Endothelial cell of umbilical vein (primary cell): ENCODE measurements at regions not wholly inside any gene's neighbourhood (a gene's known extent, or its start where the extent isn't known, plus 50 kb on each side); places are given as distances from the start of the nearest gene placed in this dataset.

Experiments
- BruUV-seq: library from RNA; stranded (reverse); fragments of 400-500 nt; replicated peaks from 2 replicates; lab custom pipeline; 2021; lab: Mats Ljungman, UMichigan
- CTCF ChIA-PET: fragments of 300-600, 350-600 bp; sonication (Branson Sonifier 250); formaldehyde crosslinking; loops from one replicate; lab custom pipeline; 2021; ENCODE audit warnings: antibody characterized with exemption, inconsistent platforms; lab: Charles Lee
- POLR2A ChIA-PET: fragments of 300-600, 350-600 bp; sonication (Branson Sonifier 250); formaldehyde crosslinking; loops from one replicate; lab custom pipeline; 2021; ENCODE audit warnings: antibody characterized with exemption, inconsistent platforms; lab: Charles Lee
- DNase-seq: peaks from one replicate; pipeline ENCODE4 v3.0.0-alpha.2; 2011; ENCODE audit warnings: low read depth, low spot score
- FAIRE-seq: peaks from 2 replicates; lab custom pipeline; 2011; peaks lifted over from hg19 to GRCh38; lab: Jason Lieb, UNC
- H2AFZ ChIP-seq: 2 replicates; pipeline ENCODE4 v1.6.0; 2012; ENCODE audit warnings: low read depth, low read length, control low read depth, inconsistent platforms
- H3K27ac ChIP-seq: 2 replicates; pipeline ENCODE4 v1.5.1; 2011; ENCODE audit warnings: low read depth, mild to moderate bottlenecking, control low read depth, low read length, moderate library complexity; ENCODE audit not compliant: insufficient read depth
- H3K27me3 ChIP-seq, 2 experiments: 2 replicates each; pipeline versions ENCODE4 v1.6.0 to v1.6.1; 2011; ENCODE audit warnings: low read length in 2 of 2, mixed read lengths in 1 of 2; ENCODE audit not compliant: control insufficient read depth in 2 of 2, insufficient read depth in 2 of 2
- H3K36me3 ChIP-seq, 2 experiments: 2 replicates in 1 of 2; 3 replicates in 1 of 2; pipeline ENCODE4 v1.5.1; 2011; ENCODE audit warnings: low read length in 2 of 2, mild to moderate bottlenecking in 1 of 2, moderate library complexity in 1 of 2; ENCODE audit not compliant: control insufficient read depth in 2 of 2, insufficient read depth in 2 of 2; ENCODE audit errors: extremely low read depth in 1 of 2
- H3K4me1 ChIP-seq: 3 replicates; pipeline ENCODE4 v1.5.1; 2011; ENCODE audit warnings: mild to moderate bottlenecking, low read length; ENCODE audit not compliant: control insufficient read depth, insufficient read depth; ENCODE audit errors: extremely low read depth
- H3K4me2 ChIP-seq: 2 replicates; pipeline ENCODE4 v1.6.1; 2011; ENCODE audit warnings: low read length, control low read depth, mixed read lengths; ENCODE audit not compliant: insufficient read depth
- H3K4me3 ChIP-seq, 3 experiments: fragments of 200-600 bp in 1 of 3; sonication (generic), shearing (Covaris generic) in 1 of 3; replicated peaks in 1 of 3; 2 replicates each; pipeline ENCODE4 v1.5.1; 2011 to 2016; ENCODE audit warnings: control low read depth in 3 of 3, low read length in 3 of 3, mild to moderate bottlenecking in 2 of 3, inconsistent platforms in 1 of 3, low read depth in 1 of 3, moderate library complexity in 1 of 3; ENCODE audit not compliant: insufficient read depth in 1 of 3
- H3K79me2 ChIP-seq: 2 replicates; pipeline ENCODE4 v1.6.0; 2012; ENCODE audit warnings: low read length, inconsistent platforms; ENCODE audit not compliant: control insufficient read depth, insufficient read depth
- H3K9ac ChIP-seq: replicated peaks from 2 replicates; pipeline ENCODE3; 2011; ENCODE audit warnings: low read length, control low read depth; ENCODE audit not compliant: insufficient read depth; ENCODE audit errors: extremely low read depth
- H3K9me1 ChIP-seq: replicated peaks from 3 replicates; pipeline ENCODE4 v1.6.0; 2011; ENCODE audit warnings: mild to moderate bottlenecking, low read length; ENCODE audit not compliant: control insufficient read depth, insufficient read depth; ENCODE audit errors: extremely low read depth
- H3K9me3 ChIP-seq: replicated peaks from 2 replicates; pipeline ENCODE4 v1.5.1; 2012; ENCODE audit warnings: low read length, inconsistent platforms; ENCODE audit not compliant: control insufficient read depth, insufficient read depth
- H4K20me1 ChIP-seq: replicated peaks from 2 replicates; pipeline ENCODE3; 2011; ENCODE audit warnings: mild to moderate bottlenecking, low read length; ENCODE audit not compliant: control insufficient read depth, insufficient read depth; ENCODE audit errors: extremely low read depth
- CTCF ChIP-seq, 2 donors: IDR thresholded peaks; 1 replicate in 1 of 2; 2 replicates in 1 of 2; pipeline ENCODE4 v1.5.1; 2011; ENCODE audit warnings: low read length in 2 of 2, mild to moderate bottlenecking in 2 of 2, moderate library complexity in 2 of 2, control low read depth in 1 of 2, inconsistent platforms in 1 of 2, low read depth in 1 of 2; ENCODE audit not compliant: insufficient read depth in 1 of 2; ENCODE audit errors: extremely low read depth in 1 of 2
- EZH2 ChIP-seq: IDR thresholded peaks from 2 replicates; pipeline ENCODE4 v1.6.1; 2012; ENCODE audit warnings: borderline replicate concordance, low read depth, mild to moderate bottlenecking, moderate library complexity, low read length, inconsistent platforms; ENCODE audit not compliant: severe bottlenecking
- FOS ChIP-seq: IDR thresholded peaks from 2 replicates; pipeline ENCODE4 v1.6.1; 2011; ENCODE audit warnings: mild to moderate bottlenecking, low read length, moderate library complexity, borderline replicate concordance; ENCODE audit not compliant: insufficient read depth
- GATA2 ChIP-seq: IDR thresholded peaks from 2 replicates; pipeline ENCODE4 v1.7.0; 2011; ENCODE audit warnings: low read depth, mild to moderate bottlenecking, moderate library complexity, mixed read lengths, low read length; ENCODE audit not compliant: insufficient read length, insufficient read depth
- JUN ChIP-seq: IDR thresholded peaks from 2 replicates; pipeline ENCODE4 v1.6.1; 2011; ENCODE audit warnings: borderline replicate concordance, low read depth; ENCODE audit not compliant: insufficient read length, insufficient read depth
- MAX ChIP-seq: IDR thresholded peaks from 2 replicates; pipeline ENCODE4 v1.6.1; 2011; ENCODE audit not compliant: insufficient read depth, insufficient read length
- MYC ChIP-seq: IDR thresholded peaks from one replicate; pipeline ENCODE4 v1.6.1; 2011; ENCODE audit warnings: mild to moderate bottlenecking, low read depth, low read length
- POLR2A ChIP-seq: IDR thresholded peaks from 2 replicates; pipeline ENCODE4 v1.6.1; 2012; ENCODE audit warnings: low read depth, mild to moderate bottlenecking, control low read depth, low read length
- POLR2AphosphoS5 ChIP-seq: IDR thresholded peaks from 2 replicates; pipeline ENCODE4 v1.6.1; 2012; ENCODE audit warnings: low read depth, mild to moderate bottlenecking, control low read depth, low read length, moderate library complexity; ENCODE audit not compliant: insufficient read depth
- dilution Hi-C: fragments of 300-500 bp; cut with MboI; formaldehyde crosslinking; loops from one replicate; pipeline ENCODE4 v1.15.0; 2019; ENCODE audit warnings: low sequenced_read_pairs; ENCODE audit not compliant: extremely low pct_ligation_motif_present
- intact Hi-C: fragments of 100-400 bp; cut with micrococcal nuclease; formaldehyde crosslinking; loops from one replicate; pipeline ENCODE4 v1.10.0; 2022

- no peak overlapping the region for H3K27ac ChIP-seq
- dilution Hi-C loops (no loop called here), intact Hi-C loops (no loop called here)
- H3K4me1 ChIP-seq, result peaks cover 6% of the 10 kb centered on the region
- H2AFZ ChIP-seq, result no peak overlapping the region
- no TSS peak for BruUV-seq
- no peaks in the 10 kb centered on the region for H3K9me1 ChIP-seq
- CTCF ChIA-PET, result interaction anchor here (0.8 to 1.6 kb wide), 8 partner anchors 11 to 690 kb away, joined by 3 to 6 read pairs (median 3); no protein-coding TSS in a partner anchor
- H3K4me3 ChIP-seq, result no peak overlapping the region
- no peak overlapping the region for H3K9ac ChIP-seq
- TF ChIP-seq FOS, result no peak
- H3K79me2 ChIP-seq, result no peaks in the 10 kb centered on the region
- no peaks in the 10 kb centered on the region for H4K20me1 ChIP-seq
- H3K36me3 ChIP-seq, result no peaks in the 10 kb centered on the region
- FAIRE-seq (no peak), DNase-seq (no peak)
- POLR2A ChIA-PET, result no interaction called here
- H3K4me2 ChIP-seq, result no peak overlapping the region
- no peaks in the 10 kb centered on the region for H3K27me3 ChIP-seq
- no peaks in the 10 kb centered on the region for H3K9me3 ChIP-seq
These were observed 568.5 kb upstream of the JAG1 start for GRCh38 chr20:11242320-11242719.

- H3K79me2 ChIP-seq, result no peaks in the 10 kb centered on the region
- dilution Hi-C loops (no loop called here), intact Hi-C loops (no loop called here)
- H3K27ac ChIP-seq, result no peak overlapping the region
- H3K9ac ChIP-seq, result no peak overlapping the region
- H2AFZ ChIP-seq, result no peak overlapping the region
- no peaks in the 10 kb centered on the region for H3K36me3 ChIP-seq
- POLR2A ChIA-PET, result no interaction called here
- peaks cover 6% of the 10 kb centered on the region for H3K4me1 ChIP-seq
- no peak overlapping the region for H3K4me3 ChIP-seq
- no peaks in the 10 kb centered on the region for H3K9me3 ChIP-seq
- no peaks in the 10 kb centered on the region for H4K20me1 ChIP-seq
- H3K9me1 ChIP-seq, result no peaks in the 10 kb centered on the region
- CTCF ChIA-PET, result no interaction called here
- DNase-seq, result no peak
- H3K27me3 ChIP-seq, result no peaks in the 10 kb centered on the region
- no peak for TF ChIP-seq EZH2
- no peak for TF ChIP-seq POLR2A
- no peak for TF ChIP-seq FOS
- TF ChIP-seq POLR2AphosphoS5, result no peak
- no peak for TF ChIP-seq JUN
- no peak for TF ChIP-seq CTCF (IDR thresholded peaks at IDR 0.05; ENCODE audit: extremely low read depth in 1 of 2, insufficient read depth in 1 of 2, low read depth in 1 of 2, low read length in 2 of 2)
- TF ChIP-seq GATA2, result no peak
- no peak for TF ChIP-seq MAX
- no peak for TF ChIP-seq MYC
- BruUV-seq, result no TSS peak
- no peak overlapping the region for H3K4me2 ChIP-seq
- FAIRE-seq, result no peak
These were observed 571.6 kb upstream of the JAG1 start for GRCh38 chr20:11245431-11245830.
